ENCODE measurements at regions not wholly inside any gene's neighbourhood (a gene's known extent, or its start where the extent isn't known, plus 50 kb on each side); places are given as distances from the start of the nearest gene placed in this dataset.

DNA sequence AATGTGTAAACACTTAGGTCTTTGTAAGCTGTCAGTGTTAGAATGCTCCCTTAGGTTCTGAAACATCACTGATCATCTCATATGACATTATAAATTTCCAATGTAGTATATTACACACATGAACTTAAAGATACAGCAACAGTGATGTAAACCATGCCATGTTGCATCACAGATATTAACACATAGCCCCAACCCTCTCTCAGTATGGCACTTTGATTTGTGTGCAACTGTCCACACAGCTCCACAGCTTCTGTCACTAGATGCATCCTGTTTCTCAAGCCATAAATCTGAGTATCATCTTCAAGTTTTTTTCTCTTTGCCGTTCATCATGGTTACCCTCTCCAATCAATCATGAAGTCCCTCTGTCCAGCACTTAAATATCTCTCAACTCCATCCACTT lies 69.2 kb upstream of the LRP1B start:
- TF ChIP-seq, protein P1, sequence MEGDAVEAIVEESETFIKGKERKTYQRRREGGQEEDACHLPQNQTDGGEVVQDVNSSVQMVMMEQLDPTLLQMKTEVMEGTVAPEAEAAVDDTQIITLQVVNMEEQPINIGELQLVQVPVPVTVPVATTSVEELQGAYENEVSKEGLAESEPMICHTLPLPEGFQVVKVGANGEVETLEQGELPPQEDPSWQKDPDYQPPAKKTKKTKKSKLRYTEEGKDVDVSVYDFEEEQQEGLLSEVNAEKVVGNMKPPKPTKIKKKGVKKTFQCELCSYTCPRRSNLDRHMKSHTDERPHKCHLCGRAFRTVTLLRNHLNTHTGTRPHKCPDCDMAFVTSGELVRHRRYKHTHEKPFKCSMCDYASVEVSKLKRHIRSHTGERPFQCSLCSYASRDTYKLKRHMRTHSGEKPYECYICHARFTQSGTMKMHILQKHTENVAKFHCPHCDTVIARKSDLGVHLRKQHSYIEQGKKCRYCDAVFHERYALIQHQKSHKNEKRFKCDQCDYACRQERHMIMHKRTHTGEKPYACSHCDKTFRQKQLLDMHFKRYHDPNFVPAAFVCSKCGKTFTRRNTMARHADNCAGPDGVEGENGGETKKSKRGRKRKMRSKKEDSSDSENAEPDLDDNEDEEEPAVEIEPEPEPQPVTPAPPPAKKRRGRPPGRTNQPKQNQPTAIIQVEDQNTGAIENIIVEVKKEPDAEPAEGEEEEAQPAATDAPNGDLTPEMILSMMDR (IDR thresholded peaks at IDR 0.05): no peak
- TF ChIP-seq POLR2AphosphoS5 (IDR thresholded peaks at IDR 0.05; ENCODE audit: low read depth, low read length) (no peak), TAF1 (IDR thresholded peaks at IDR 0.05; ENCODE audit: borderline replicate concordance, low read depth, low read length) (no peak), EP300 (IDR thresholded peaks at IDR 0.05; ENCODE audit: borderline replicate concordance in 1 of 2, low read depth in 1 of 2, low read length in 1 of 2) (no peak), RAD21 (IDR thresholded peaks at IDR 0.05; ENCODE audit: low read length) (no peak), RXRA (IDR thresholded peaks at IDR 0.05; ENCODE audit: borderline replicate concordance, low read depth) (no peak), EZH2phosphoT487 (IDR thresholded peaks at IDR 0.05; ENCODE audit: borderline replicate concordance, low read depth) (no peak), CHD2 (IDR thresholded peaks at IDR 0.05; ENCODE audit: low read length, partially characterized antibody) (no peak)
- TF ChIP-seq, protein P2, sequence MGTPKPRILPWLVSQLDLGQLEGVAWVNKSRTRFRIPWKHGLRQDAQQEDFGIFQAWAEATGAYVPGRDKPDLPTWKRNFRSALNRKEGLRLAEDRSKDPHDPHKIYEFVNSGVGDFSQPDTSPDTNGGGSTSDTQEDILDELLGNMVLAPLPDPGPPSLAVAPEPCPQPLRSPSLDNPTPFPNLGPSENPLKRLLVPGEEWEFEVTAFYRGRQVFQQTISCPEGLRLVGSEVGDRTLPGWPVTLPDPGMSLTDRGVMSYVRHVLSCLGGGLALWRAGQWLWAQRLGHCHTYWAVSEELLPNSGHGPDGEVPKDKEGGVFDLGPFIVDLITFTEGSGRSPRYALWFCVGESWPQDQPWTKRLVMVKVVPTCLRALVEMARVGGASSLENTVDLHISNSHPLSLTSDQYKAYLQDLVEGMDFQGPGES (IDR thresholded peaks at IDR 0.05; ENCODE audit: low read depth, low read length): no peak
- TF ChIP-seq, protein P3, sequence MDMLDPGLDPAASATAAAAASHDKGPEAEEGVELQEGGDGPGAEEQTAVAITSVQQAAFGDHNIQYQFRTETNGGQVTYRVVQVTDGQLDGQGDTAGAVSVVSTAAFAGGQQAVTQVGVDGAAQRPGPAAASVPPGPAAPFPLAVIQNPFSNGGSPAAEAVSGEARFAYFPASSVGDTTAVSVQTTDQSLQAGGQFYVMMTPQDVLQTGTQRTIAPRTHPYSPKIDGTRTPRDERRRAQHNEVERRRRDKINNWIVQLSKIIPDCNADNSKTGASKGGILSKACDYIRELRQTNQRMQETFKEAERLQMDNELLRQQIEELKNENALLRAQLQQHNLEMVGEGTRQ (IDR thresholded peaks at IDR 0.05; ENCODE audit: borderline replicate concordance, low read depth, low read length): no peak
- TF ChIP-seq, protein P4, sequence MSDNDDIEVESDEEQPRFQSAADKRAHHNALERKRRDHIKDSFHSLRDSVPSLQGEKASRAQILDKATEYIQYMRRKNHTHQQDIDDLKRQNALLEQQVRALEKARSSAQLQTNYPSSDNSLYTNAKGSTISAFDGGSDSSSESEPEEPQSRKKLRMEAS (IDR thresholded peaks at IDR 0.05; ENCODE audit: low read depth): no peak
- TF ChIP-seq, protein P5, sequence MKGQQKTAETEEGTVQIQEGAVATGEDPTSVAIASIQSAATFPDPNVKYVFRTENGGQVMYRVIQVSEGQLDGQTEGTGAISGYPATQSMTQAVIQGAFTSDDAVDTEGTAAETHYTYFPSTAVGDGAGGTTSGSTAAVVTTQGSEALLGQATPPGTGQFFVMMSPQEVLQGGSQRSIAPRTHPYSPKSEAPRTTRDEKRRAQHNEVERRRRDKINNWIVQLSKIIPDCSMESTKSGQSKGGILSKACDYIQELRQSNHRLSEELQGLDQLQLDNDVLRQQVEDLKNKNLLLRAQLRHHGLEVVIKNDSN (IDR thresholded peaks at IDR 0.05; ENCODE audit: borderline replicate concordance, low read depth): no peak
- TF ChIP-seq, protein P6, sequence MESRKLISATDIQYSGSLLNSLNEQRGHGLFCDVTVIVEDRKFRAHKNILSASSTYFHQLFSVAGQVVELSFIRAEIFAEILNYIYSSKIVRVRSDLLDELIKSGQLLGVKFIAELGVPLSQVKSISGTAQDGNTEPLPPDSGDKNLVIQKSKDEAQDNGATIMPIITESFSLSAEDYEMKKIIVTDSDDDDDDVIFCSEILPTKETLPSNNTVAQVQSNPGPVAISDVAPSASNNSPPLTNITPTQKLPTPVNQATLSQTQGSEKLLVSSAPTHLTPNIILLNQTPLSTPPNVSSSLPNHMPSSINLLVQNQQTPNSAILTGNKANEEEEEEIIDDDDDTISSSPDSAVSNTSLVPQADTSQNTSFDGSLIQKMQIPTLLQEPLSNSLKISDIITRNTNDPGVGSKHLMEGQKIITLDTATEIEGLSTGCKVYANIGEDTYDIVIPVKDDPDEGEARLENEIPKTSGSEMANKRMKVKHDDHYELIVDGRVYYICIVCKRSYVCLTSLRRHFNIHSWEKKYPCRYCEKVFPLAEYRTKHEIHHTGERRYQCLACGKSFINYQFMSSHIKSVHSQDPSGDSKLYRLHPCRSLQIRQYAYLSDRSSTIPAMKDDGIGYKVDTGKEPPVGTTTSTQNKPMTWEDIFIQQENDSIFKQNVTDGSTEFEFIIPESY (IDR thresholded peaks at IDR 0.05; ENCODE audit: borderline replicate concordance, low read depth): no peak
